Pancreas (tissue), 10 donors: ENCODE measurements at regions not wholly inside any gene's neighbourhood (a gene's known extent, or its start where the extent isn't known, plus 50 kb on each side); places are given as distances from the start of the nearest gene placed in this dataset.

Source experiments
- ATAC-seq, 4 donors: fragments of 200-7000 bp; cut with Tn5 transposase; one replicate each; pipeline versions ENCODE4 v1.8.0 to v1.9.1; 2020; ENCODE audit warnings: mild to moderate bottlenecking in 4 of 4, moderate library complexity in 4 of 4
- DNase-seq, 6 donors: peaks; one replicate each; pipeline ENCODE4 v3.0.0-alpha.2; 2020
- FAIRE-seq: peaks from 2 replicates; lab custom pipeline; 2012; peaks lifted over from hg19 to GRCh38; lab: Jason Lieb, UNC
- H3K27ac ChIP-seq, 4 donors: fragments of 200-600 bp; sonication (generic); 1 replicate in 3 of 4; 2 replicates in 1 of 4; pipeline versions ENCODE4 v1.5.0 to v1.8.0; 2020
- H3K27me3 ChIP-seq, 4 donors: fragments of 200-600 bp; one replicate each; pipeline ENCODE4 v1.8.0; 2021
- H3K36me3 ChIP-seq, 3 donors: fragments of 200-600 bp; sonication (generic) in 1 of 3; one replicate each; pipeline versions ENCODE4 v1.5.0 to v1.8.0; 2020 to 2021
- H3K4me1 ChIP-seq, 3 donors: fragments of 200-600 bp; one replicate each; pipeline ENCODE4 v1.8.0; 2021
- H3K4me3 ChIP-seq, 4 donors: fragments of 200-600 bp; sonication (generic) in 2 of 4; one replicate each; pipeline versions ENCODE4 v1.5.0 to v1.8.0; 2020 to 2021
- H3K9me3 ChIP-seq, 4 donors: fragments of 200-600 bp; one replicate each; pipeline ENCODE4 v1.8.0; 2021
- WGBS, 2 donors: extraction: QIAGEN DNeasy Blood & Tissue Kit; methylation state at CpG; one replicate each; pipeline ENCODE4 v1.1.7; 2013; 5-methylcytosine and 5-hydroxymethylcytosine counted together
- intact Hi-C, 3 donors: fragments of 100-400 bp; cut with DNase I; formaldehyde crosslinking; loops; one replicate each; pipeline versions ENCODE4 v1.11.1 to v1.14.2; 2022
- TF ChIP-seq, protein P1 (sequence below), 4 donors: fragments of 200-600 bp; sonication (generic) in 3 of 4; IDR thresholded peaks; one replicate each; pipeline versions ENCODE4 v1.5.0 to v1.8.0; 2021; ENCODE audit warnings: antibody characterized with exemption in 4 of 4
- donor health status: healthy with polysubstance abuse.
- donor health status: DM: no; HTN: no; CAD: no; lungs with moderate emphysema.
- donor health status: DM: no; HTN: no; CAD: no.
- donor health status: control.
- donor health status: control.
- donor health status: Bipolar disorder and iron deficiency.
- donor health status: DM: yes; HTN: yes; CAD: no.
- donor health status: DM: no; HTN: no; CAD: no.
- donor health status: DM: no; HTN: no; CAD: no.
- donor health status: DM: yes; HTN: yes; CAD: no.

- H3K36me3 ChIP-seq = no peaks in the 10 kb centered on the region
- FAIRE-seq (no peak), ATAC-seq (no peak), DNase-seq (no peak)
- H3K27me3 ChIP-seq = no peaks in the 10 kb centered on the region
- 81 to 95% methylated on average over 4 of the region's 4 CpGs for WGBS, 2 donors
- H3K4me3 ChIP-seq = no peak overlapping the region
- H3K9me3 ChIP-seq = no peaks in the 10 kb centered on the region
- H3K4me1 ChIP-seq = peaks cover 3 to 19% (median 7%) of the 10 kb centered on the region in 3 donors
- no peak overlapping the region for H3K27ac ChIP-seq
- intact Hi-C loops = loop anchor here in 1 of 3 donors (10.0 kb wide), 1 partner anchor 49 kb away; no protein-coding TSS in a partner anchor
- TF ChIP-seq, protein P1, sequence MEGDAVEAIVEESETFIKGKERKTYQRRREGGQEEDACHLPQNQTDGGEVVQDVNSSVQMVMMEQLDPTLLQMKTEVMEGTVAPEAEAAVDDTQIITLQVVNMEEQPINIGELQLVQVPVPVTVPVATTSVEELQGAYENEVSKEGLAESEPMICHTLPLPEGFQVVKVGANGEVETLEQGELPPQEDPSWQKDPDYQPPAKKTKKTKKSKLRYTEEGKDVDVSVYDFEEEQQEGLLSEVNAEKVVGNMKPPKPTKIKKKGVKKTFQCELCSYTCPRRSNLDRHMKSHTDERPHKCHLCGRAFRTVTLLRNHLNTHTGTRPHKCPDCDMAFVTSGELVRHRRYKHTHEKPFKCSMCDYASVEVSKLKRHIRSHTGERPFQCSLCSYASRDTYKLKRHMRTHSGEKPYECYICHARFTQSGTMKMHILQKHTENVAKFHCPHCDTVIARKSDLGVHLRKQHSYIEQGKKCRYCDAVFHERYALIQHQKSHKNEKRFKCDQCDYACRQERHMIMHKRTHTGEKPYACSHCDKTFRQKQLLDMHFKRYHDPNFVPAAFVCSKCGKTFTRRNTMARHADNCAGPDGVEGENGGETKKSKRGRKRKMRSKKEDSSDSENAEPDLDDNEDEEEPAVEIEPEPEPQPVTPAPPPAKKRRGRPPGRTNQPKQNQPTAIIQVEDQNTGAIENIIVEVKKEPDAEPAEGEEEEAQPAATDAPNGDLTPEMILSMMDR (IDR thresholded peaks at IDR 0.05) = no peak
These were observed 160.4 kb upstream of the PHYHIPL start for GRCh38 chr10:59016043-59016442.

GRCh38 chr10:59018977-59019376 lies 157.5 kb upstream of the PHYHIPL start:
- TF ChIP-seq, protein P1 (IDR thresholded peaks at IDR 0.05) = no peak
- H3K9me3 ChIP-seq = no peaks in the 10 kb centered on the region
- DNase-seq (no peak), ATAC-seq (peak in 3 of 4 donors; percentile 31 to 59 (median 48)), FAIRE-seq (no peak)
- peaks cover 0 to 8% (median 7%) of the 10 kb centered on the region in 3 donors for H3K4me1 ChIP-seq
- H3K27me3 ChIP-seq = no peaks in the 10 kb centered on the region
- H3K36me3 ChIP-seq = no peaks in the 10 kb centered on the region
- H3K27ac ChIP-seq = no peak overlapping the region
- H3K4me3 ChIP-seq = no peak overlapping the region
- WGBS, 2 donors = 75 to 80% methylated on average over 5 of the region's 5 CpGs
- intact Hi-C loops = loop anchor here in 1 of 3 donors (10.0 kb wide), 1 partner anchor 46 kb away; no protein-coding TSS in a partner anchor

- Histone ChIP-seq H3K9me3 (no peaks in the 10 kb centered on the region), H3K27me3 (no peaks in the 10 kb centered on the region), H3K27ac (no peak overlapping the region), H3K4me3 (no peak overlapping the region), H3K36me3 (no peaks in the 10 kb centered on the region), H3K4me1 (peaks cover 0 to 8% (median 7%) of the 10 kb centered on the region in 3 donors)
- DNase-seq (no peak), FAIRE-seq (no peak), ATAC-seq (peak in 3 of 4 donors; percentile 53 to 65 (median 56))
- 21 to 27% methylated on average over 3 of the region's 3 CpGs for WGBS, 2 donors
- TF ChIP-seq, protein P1 (IDR thresholded peaks at IDR 0.05) = no peak
- intact Hi-C loops = loop anchor here in 1 of 3 donors (10.0 kb wide), 1 partner anchor 45 kb away; no protein-coding TSS in a partner anchor
These were observed 156.8 kb upstream of the PHYHIPL start for GRCh38 chr10:59019603-59020002.

GRCh38 chr10:59020502-59020901 lies 155.9 kb upstream of the PHYHIPL start:
- ATAC-seq (no peak), DNase-seq (no peak), FAIRE-seq (no peak)
- H3K27me3 ChIP-seq = no peaks in the 10 kb centered on the region
- no peaks in the 10 kb centered on the region for H3K36me3 ChIP-seq
- TF ChIP-seq, protein P1 (IDR thresholded peaks at IDR 0.05) = no peak
- intact Hi-C loops = no loop called here
- peaks cover 0 to 8% (median 7%) of the 10 kb centered on the region in 3 donors for H3K4me1 ChIP-seq
- H3K27ac ChIP-seq = no peak overlapping the region
- no peak overlapping the region for H3K4me3 ChIP-seq
- H3K9me3 ChIP-seq = no peaks in the 10 kb centered on the region
- WGBS, 2 donors = 88 to 93% methylated on average over 4 of the region's 4 CpGs

DNA sequence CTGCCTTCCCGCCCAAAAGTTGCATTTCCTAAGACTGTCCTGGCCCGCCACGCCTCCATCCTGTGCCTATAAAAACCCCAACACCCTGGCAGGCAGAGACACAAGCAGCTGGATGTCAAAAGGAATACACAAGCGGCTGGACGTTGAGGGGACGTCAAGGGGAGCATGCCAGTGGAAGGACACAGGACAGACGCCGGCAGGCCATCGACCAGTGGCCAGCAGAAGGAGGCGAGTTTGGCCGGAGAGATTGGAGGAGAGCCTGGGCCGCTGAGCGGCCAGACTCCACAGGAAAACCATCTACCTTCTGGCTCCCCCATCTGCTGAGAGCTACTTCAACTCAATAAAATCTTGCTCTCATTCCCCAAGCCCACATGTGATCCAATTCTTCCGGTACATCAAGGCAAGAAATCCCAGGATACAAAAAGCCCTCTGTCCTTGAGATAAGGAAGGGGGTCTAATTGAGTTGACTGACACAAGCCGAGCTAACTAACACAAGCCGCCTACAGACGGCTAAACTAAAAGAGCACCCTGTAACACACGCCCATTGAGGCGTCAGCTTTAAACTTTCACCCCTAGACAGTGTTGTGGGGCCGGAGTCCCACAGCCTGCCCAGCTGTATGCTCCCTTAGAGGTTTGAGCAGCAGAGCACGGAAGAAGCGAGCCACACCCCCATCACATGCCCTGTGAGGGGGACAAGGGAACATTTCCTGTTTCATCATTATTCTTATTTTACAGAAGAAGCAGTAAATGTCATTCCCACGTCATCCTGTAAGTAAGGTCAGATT lies 150.3 kb upstream of the PHYHIPL start:
- peak in 1 of 6 donors; percentile 27 for DNase-seq
- no peak for FAIRE-seq

More for the DNA sequence above, 150.3 kb upstream of the PHYHIPL start:
- Histone ChIP-seq H3K27ac (no peak overlapping the region), H3K4me1 (no peaks in the 10 kb centered on the region), H3K9me3 (no peaks in the 10 kb centered on the region), H3K4me3 (no peak overlapping the region), H3K27me3 (no peaks in the 10 kb centered on the region), H3K36me3 (no peaks in the 10 kb centered on the region)
- 95% methylated on average over 23 of the region's 23 CpGs for WGBS, 2 donors
- intact Hi-C loops = no loop called here
- TF ChIP-seq, protein P1 (IDR thresholded peaks at IDR 0.05) = no peak
- no peak for ATAC-seq
